Astrocyte (in vitro differentiated cells and primary cell): ENCODE measurements at regions not wholly inside any gene's neighbourhood (a gene's known extent, or its start where the extent isn't known, plus 50 kb on each side); places are given as distances from the start of the nearest gene placed in this dataset.

Experiments
- CTCF ChIP-seq: IDR thresholded peaks from 2 replicates; pipeline ENCODE4 v1.5.1; 2011; ENCODE audit warnings: low read depth, mild to moderate bottlenecking, inconsistent platforms, low read length, moderate library complexity; ENCODE audit not compliant: insufficient read depth
- EZH2 ChIP-seq: IDR thresholded peaks from 2 replicates; pipeline ENCODE4 v1.6.1; 2012; ENCODE audit warnings: mild to moderate bottlenecking, low read length, inconsistent platforms; ENCODE audit not compliant: insufficient read depth

GRCh38 chr16:6863135-6863534, 469.5 kb upstream of the RBFOX1 start:
- TF ChIP-seq EZH2, result no peak
- TF ChIP-seq CTCF, result no peak
